ENCODE measurements at regions not wholly inside any gene's neighbourhood (a gene's known extent, or its start where the extent isn't known, plus 50 kb on each side); places are given as distances from the start of the nearest gene placed in this dataset.

- TF ChIP-seq, protein P1, sequence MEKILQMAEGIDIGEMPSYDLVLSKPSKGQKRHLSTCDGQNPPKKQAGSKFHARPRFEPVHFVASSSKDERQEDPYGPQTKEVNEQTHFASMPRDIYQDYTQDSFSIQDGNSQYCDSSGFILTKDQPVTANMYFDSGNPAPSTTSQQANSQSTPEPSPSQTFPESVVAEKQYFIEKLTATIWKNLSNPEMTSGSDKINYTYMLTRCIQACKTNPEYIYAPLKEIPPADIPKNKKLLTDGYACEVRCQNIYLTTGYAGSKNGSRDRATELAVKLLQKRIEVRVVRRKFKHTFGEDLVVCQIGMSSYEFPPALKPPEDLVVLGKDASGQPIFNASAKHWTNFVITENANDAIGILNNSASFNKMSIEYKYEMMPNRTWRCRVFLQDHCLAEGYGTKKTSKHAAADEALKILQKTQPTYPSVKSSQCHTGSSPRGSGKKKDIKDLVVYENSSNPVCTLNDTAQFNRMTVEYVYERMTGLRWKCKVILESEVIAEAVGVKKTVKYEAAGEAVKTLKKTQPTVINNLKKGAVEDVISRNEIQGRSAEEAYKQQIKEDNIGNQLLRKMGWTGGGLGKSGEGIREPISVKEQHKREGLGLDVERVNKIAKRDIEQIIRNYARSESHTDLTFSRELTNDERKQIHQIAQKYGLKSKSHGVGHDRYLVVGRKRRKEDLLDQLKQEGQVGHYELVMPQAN (IDR thresholded peaks at IDR 0.05; ENCODE audit: borderline replicate concordance): no peak
- TF ChIP-seq CREB3 (tag; conservative IDR thresholded peaks at IDR 0.05; ENCODE audit: low read depth) (no peak), ZNF507 (tag; conservative IDR thresholded peaks at IDR 0.05) (no peak), ZNF175 (CRISPR knock-in tag; IDR thresholded peaks at IDR 0.05; ENCODE audit: low read depth) (no peak), SMARCA5 (IDR thresholded peaks at IDR 0.05) (no peak), RBM39 (optimal IDR thresholded peaks at IDR 0.05; ENCODE audit: low read depth, low read length) (no peak)
- TF ChIP-seq, protein P2, sequence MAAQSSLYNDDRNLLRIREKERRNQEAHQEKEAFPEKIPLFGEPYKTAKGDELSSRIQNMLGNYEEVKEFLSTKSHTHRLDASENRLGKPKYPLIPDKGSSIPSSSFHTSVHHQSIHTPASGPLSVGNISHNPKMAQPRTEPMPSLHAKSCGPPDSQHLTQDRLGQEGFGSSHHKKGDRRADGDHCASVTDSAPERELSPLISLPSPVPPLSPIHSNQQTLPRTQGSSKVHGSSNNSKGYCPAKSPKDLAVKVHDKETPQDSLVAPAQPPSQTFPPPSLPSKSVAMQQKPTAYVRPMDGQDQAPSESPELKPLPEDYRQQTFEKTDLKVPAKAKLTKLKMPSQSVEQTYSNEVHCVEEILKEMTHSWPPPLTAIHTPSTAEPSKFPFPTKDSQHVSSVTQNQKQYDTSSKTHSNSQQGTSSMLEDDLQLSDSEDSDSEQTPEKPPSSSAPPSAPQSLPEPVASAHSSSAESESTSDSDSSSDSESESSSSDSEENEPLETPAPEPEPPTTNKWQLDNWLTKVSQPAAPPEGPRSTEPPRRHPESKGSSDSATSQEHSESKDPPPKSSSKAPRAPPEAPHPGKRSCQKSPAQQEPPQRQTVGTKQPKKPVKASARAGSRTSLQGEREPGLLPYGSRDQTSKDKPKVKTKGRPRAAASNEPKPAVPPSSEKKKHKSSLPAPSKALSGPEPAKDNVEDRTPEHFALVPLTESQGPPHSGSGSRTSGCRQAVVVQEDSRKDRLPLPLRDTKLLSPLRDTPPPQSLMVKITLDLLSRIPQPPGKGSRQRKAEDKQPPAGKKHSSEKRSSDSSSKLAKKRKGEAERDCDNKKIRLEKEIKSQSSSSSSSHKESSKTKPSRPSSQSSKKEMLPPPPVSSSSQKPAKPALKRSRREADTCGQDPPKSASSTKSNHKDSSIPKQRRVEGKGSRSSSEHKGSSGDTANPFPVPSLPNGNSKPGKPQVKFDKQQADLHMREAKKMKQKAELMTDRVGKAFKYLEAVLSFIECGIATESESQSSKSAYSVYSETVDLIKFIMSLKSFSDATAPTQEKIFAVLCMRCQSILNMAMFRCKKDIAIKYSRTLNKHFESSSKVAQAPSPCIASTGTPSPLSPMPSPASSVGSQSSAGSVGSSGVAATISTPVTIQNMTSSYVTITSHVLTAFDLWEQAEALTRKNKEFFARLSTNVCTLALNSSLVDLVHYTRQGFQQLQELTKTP (IDR thresholded peaks at IDR 0.05; ENCODE audit: low read depth in 1 of 2, partially characterized antibody in 2 of 2): no peak
Observed at GRCh38 chr3:69566275-69566674, 173.0 kb upstream of the MITF start (continued).
